ENCODE measurements at regions not wholly inside any gene's neighbourhood (a gene's known extent, or its start where the extent isn't known, plus 50 kb on each side); places are given as distances from the start of the nearest gene placed in this dataset.
A peak's percentile ranks its signal among the peaks of the same experiment; 100 is the strongest.

DNA sequence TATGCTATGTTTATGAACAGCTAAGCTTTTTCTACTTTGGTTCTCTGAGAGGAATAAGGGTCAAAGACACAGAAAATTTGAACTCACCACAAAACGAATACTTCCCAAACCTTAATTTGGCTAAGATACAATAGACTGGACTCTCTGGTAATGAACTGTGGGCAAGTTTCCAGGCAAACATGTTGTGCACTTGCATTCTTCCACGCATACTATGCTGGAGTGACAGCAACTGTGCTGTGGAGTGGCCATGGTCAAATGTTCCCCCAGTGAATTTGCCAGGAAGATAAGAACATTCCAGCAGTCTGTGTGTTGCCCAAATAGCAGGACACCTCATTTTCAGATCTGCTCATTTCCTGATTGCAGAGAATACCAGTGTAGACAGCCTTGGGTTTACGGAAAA lies 275.3 kb upstream of the IL12B start:
- H3K9me3 ChIP-seq (ENCODE audit: low read depth): no peaks in the 10 kb centered on the region
- no peaks in the 10 kb centered on the region for H3K79me2 ChIP-seq (ENCODE audit: insufficient read depth)
- no peak overlapping the region for H3K9ac ChIP-seq
- H2AFZ ChIP-seq: no peak overlapping the region
- H3K4me3 ChIP-seq: no peak overlapping the region
- H3K27me3 ChIP-seq (replicated peaks; ENCODE audit: insufficient read depth): no peaks in the 10 kb centered on the region
- peaks cover 8% of the 10 kb centered on the region; the same call in 1 of the 2 replicates for H3K4me1 ChIP-seq (ENCODE audit: insufficient read depth)
- 84 to 85% methylated on average over 3 of the region's 3 CpGs for WGBS, 2 experiments (ENCODE audit: low coverage in 1 of 2, low lambda C conversion rate in 2 of 2, missing lambda C conversion rate in 2 of 2)
- H3F3A ChIP-seq (ENCODE audit: insufficient read depth): no peaks in the 10 kb centered on the region
- no peak for TF ChIP-seq EZH2phosphoT487 (IDR thresholded peaks at IDR 0.05; ENCODE audit: insufficient read depth, low read depth)
- no peak for TF ChIP-seq EZH2 (IDR thresholded peaks at IDR 0.05; ENCODE audit: insufficient read depth, poor library complexity, severe bottlenecking)
- H3K36me3 ChIP-seq (ENCODE audit: low read depth): no peaks in the 10 kb centered on the region
- in situ Hi-C loops (cut with MboI): no loop called here
- H4K20me1 ChIP-seq (ENCODE audit: insufficient read depth): no peaks in the 10 kb centered on the region
- H3K4me2 ChIP-seq (ENCODE audit: unreplicated experiment): no peak overlapping the region
- DNase-seq: no peak
- no peaks in the 10 kb centered on the region for H3K9me2 ChIP-seq (ENCODE audit: insufficient read depth)
- no peak overlapping the region for H3K27ac ChIP-seq

DNA sequence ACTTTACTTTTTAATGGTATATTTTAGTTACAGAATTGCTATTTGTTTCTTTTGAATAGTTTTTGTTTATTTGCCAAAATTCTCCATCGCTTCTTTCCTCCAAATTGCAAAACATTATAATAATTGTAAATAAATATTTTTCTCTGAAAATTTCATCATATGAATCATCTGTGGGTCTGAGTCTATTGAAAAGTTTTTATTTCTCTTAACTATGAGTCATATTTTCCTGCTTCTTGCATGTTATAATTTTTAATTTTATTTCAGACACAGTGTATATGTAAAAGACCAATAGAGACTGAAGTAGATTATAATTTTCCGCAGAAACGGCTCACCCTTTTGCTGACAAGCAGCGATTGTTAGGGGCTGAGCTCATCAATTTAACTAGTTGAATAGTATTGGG lies 279.1 kb upstream of the IL12B start:
- 75 to 83% methylated on average over 4 of the region's 4 CpGs for WGBS, 2 experiments (ENCODE audit: low coverage in 1 of 2, low lambda C conversion rate in 2 of 2, missing lambda C conversion rate in 2 of 2)

DNA sequence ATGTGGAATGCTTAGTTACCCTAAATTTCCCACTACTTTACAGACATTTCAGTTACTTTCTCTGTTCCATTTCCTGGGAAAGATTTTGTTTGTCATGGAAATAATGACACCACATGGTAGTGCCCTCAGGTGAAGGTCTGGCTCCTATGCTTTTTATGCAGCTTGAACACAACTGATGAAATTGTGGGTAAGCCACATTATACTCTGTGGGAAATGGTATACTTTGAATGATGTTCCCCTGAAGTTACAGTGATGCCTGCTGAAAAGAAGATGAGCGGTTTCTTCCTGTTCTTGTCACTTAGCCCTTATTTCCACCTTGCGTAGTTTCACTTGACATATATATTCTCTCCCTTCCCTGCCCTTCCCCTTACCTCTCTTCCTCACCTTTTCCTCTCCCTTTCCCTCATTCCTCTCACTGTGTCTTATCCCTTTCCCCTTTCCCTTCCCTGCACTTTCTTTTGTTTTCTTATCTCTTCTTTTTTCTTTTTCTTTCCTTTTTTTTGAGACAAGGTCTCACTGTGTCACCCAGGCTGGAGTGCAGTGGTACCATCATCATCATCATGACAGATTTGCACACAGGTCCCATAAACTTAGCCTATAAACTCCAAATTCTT lies 280.8 kb upstream of the IL12B start:
- Histone ChIP-seq H3K79me2 (ENCODE audit: insufficient read depth) (no peaks in the 10 kb centered on the region), H3K4me3 (no peak overlapping the region), H4K20me1 (ENCODE audit: insufficient read depth) (no peaks in the 10 kb centered on the region), H3K27ac (no peak overlapping the region), H3K4me2 (ENCODE audit: unreplicated experiment) (no peak overlapping the region), H3K9me2 (ENCODE audit: insufficient read depth) (no peaks in the 10 kb centered on the region), H3K4me1 (ENCODE audit: insufficient read depth) (no peaks in the 10 kb centered on the region), H3K27me3 (replicated peaks; ENCODE audit: insufficient read depth) (no peaks in the 10 kb centered on the region; the same call in 1 of the 2 replicates), H3F3A (ENCODE audit: insufficient read depth) (no peaks in the 10 kb centered on the region), H3K9me3 (ENCODE audit: low read depth) (no peaks in the 10 kb centered on the region), H3K9ac (no peak overlapping the region), H2AFZ (no peak overlapping the region), H3K36me3 (ENCODE audit: low read depth) (no peaks in the 10 kb centered on the region)
- WGBS, 2 experiments (ENCODE audit: low coverage in 1 of 2, low lambda C conversion rate in 2 of 2, missing lambda C conversion rate in 2 of 2): 93 to 97% methylated on average over 2 of the region's 2 CpGs
- no peak for DNase-seq
- in situ Hi-C loops (cut with MboI): no loop called here
- TF ChIP-seq EZH2phosphoT487 (IDR thresholded peaks at IDR 0.05; ENCODE audit: insufficient read depth, low read depth): no peak
- no peak for TF ChIP-seq EZH2 (IDR thresholded peaks at IDR 0.05; ENCODE audit: insufficient read depth, poor library complexity, severe bottlenecking)

More for the DNA sequence above, 279.1 kb upstream of the IL12B start:
- no peak overlapping the region for H3K9ac ChIP-seq
- H3K4me3 ChIP-seq: no peak overlapping the region
- H3K79me2 ChIP-seq (ENCODE audit: insufficient read depth): no peaks in the 10 kb centered on the region
- H3K9me2 ChIP-seq (ENCODE audit: insufficient read depth): no peaks in the 10 kb centered on the region
- no peak overlapping the region for H3K27ac ChIP-seq
- no peaks in the 10 kb centered on the region for H4K20me1 ChIP-seq (ENCODE audit: insufficient read depth)
- no peaks in the 10 kb centered on the region for H3K36me3 ChIP-seq (ENCODE audit: low read depth)
- no peak overlapping the region for H3K4me2 ChIP-seq (ENCODE audit: unreplicated experiment)
- no peaks in the 10 kb centered on the region for H3K9me3 ChIP-seq (ENCODE audit: low read depth)
- peak; percentile 30 for DNase-seq
- H2AFZ ChIP-seq: no peak overlapping the region
- H3K27me3 ChIP-seq (replicated peaks; ENCODE audit: insufficient read depth): no peaks in the 10 kb centered on the region; the same call in 1 of the 2 replicates
- H3K4me1 ChIP-seq (ENCODE audit: insufficient read depth): peaks cover 8% of the 10 kb centered on the region; the same call in 1 of the 2 replicates
- no peaks in the 10 kb centered on the region for H3F3A ChIP-seq (ENCODE audit: insufficient read depth)
- in situ Hi-C loops (cut with MboI): no loop called here
- no peak for TF ChIP-seq EZH2phosphoT487 (IDR thresholded peaks at IDR 0.05; ENCODE audit: insufficient read depth, low read depth)
- no peak for TF ChIP-seq EZH2 (IDR thresholded peaks at IDR 0.05; ENCODE audit: insufficient read depth, poor library complexity, severe bottlenecking)

DNA sequence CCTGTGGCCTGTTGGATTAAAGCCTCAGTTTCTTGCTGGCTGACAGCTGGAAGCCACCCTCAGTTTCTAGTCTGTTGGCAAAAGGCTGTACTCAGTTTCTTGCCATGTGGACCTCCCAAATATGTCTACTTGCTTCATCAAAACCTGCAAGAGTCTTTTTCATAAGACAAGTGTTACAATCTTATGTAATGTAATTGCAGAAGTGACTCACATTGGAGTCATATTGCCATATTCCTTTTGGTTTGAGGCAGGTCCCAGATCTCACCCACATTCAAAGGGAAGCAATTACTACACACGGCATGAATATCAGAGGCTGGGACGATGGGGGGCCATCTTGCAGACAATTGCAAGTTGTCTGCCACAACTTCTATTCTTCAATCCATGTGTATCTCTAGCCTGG lies 286.7 kb upstream of the IL12B start:
- 0 to 2% methylated on average over 2 of the region's 2 CpGs for WGBS, 2 experiments (ENCODE audit: low coverage in 1 of 2, low lambda C conversion rate in 2 of 2, missing lambda C conversion rate in 2 of 2)
- TF ChIP-seq EZH2phosphoT487 (IDR thresholded peaks at IDR 0.05; ENCODE audit: insufficient read depth, low read depth): no peak
- no peak for TF ChIP-seq EZH2 (IDR thresholded peaks at IDR 0.05; ENCODE audit: insufficient read depth, poor library complexity, severe bottlenecking)
- Histone ChIP-seq H3F3A (ENCODE audit: insufficient read depth) (peaks cover 8% of the 10 kb centered on the region; the same call in 1 of the 2 replicates), H3K9ac (no peak overlapping the region), H3K27ac (no peak overlapping the region), H3K9me3 (ENCODE audit: low read depth) (no peaks in the 10 kb centered on the region), H3K4me3 (no peak overlapping the region), H3K79me2 (ENCODE audit: insufficient read depth) (no peaks in the 10 kb centered on the region), H3K27me3 (replicated peaks; ENCODE audit: insufficient read depth) (peaks cover 5% of the 10 kb centered on the region; the same call in 1 of the 2 replicates), H2AFZ (no peak overlapping the region), H3K4me1 (ENCODE audit: insufficient read depth) (peaks cover 8% of the 10 kb centered on the region), H3K36me3 (ENCODE audit: low read depth) (no peaks in the 10 kb centered on the region), H3K9me2 (ENCODE audit: insufficient read depth) (no peaks in the 10 kb centered on the region), H4K20me1 (ENCODE audit: insufficient read depth) (no peaks in the 10 kb centered on the region), H3K4me2 (ENCODE audit: unreplicated experiment) (no peak overlapping the region)
- in situ Hi-C loops (cut with MboI): no loop called here
- DNase-seq: peak; percentile 75

Measured in GM23248 (cell line).